Endodermal cell (in vitro differentiated cells): ENCODE measurements at regions not wholly inside any gene's neighbourhood (a gene's known extent, or its start where the extent isn't known, plus 50 kb on each side); places are given as distances from the start of the nearest gene placed in this dataset.

Experiments
- DNase-seq: peaks from one replicate; pipeline ENCODE4 v3.0.0-alpha.2; 2017
- H3K27ac ChIP-seq: 2 replicates; pipeline ENCODE4 v1.5.1; 2013; ENCODE audit warnings: mild to moderate bottlenecking, low read depth, low read length, moderate library complexity
- H3K27me3 ChIP-seq: 2 replicates; pipeline ENCODE4 v1.6.1; 2013; ENCODE audit warnings: mild to moderate bottlenecking, low read length, moderate library complexity; ENCODE audit not compliant: insufficient read depth, control insufficient read depth, poor library complexity, severe bottlenecking
- H3K36me3 ChIP-seq: 2 replicates; pipeline ENCODE4 v1.7.0; 2013; ENCODE audit warnings: mild to moderate bottlenecking, low read length, moderate library complexity; ENCODE audit not compliant: control insufficient read depth, insufficient read depth
- H3K4me1 ChIP-seq: one replicate; pipeline ENCODE4 v1.7.0; 2013; ENCODE audit warnings: low read length; ENCODE audit not compliant: control insufficient read depth, insufficient read depth
- H3K4me3 ChIP-seq: 2 replicates; pipeline ENCODE4 v1.5.1; 2013; ENCODE audit warnings: mild to moderate bottlenecking, low read length, moderate library complexity
- H3K9ac ChIP-seq: 2 replicates; pipeline ENCODE4 v1.6.1; 2013; ENCODE audit warnings: mild to moderate bottlenecking, low read length, moderate library complexity; ENCODE audit not compliant: poor library complexity, severe bottlenecking; ENCODE audit errors: extremely low read depth
- H3K9me3 ChIP-seq: 2 replicates; pipeline ENCODE4 v1.6.1; 2013; ENCODE audit warnings: mild to moderate bottlenecking, low read length, moderate library complexity; ENCODE audit not compliant: control insufficient read depth
- H3K27ac Mint-ChIP-seq: 2 replicates; pipeline ENCODE4 v1.8.0; 2020; ENCODE audit warnings: mixed read lengths
- H3K27me3 Mint-ChIP-seq: 2 replicates; pipeline ENCODE4 v1.8.0; 2021; ENCODE audit warnings: mild to moderate bottlenecking, mixed read lengths; ENCODE audit not compliant: insufficient read depth
- H3K36me3 Mint-ChIP-seq: 2 replicates; pipeline ENCODE4 v1.8.0; 2020; ENCODE audit warnings: low read depth, mixed read lengths
- H3K4me1 Mint-ChIP-seq: 2 replicates; pipeline ENCODE4 v1.8.0; 2020; ENCODE audit warnings: mixed read lengths
- H3K4me3 Mint-ChIP-seq: 2 replicates; pipeline ENCODE4 v1.8.0; 2020; ENCODE audit warnings: mild to moderate bottlenecking, moderate library complexity, mixed read lengths
- H3K9me3 Mint-ChIP-seq: 2 replicates; pipeline ENCODE4 v1.8.0; 2020; ENCODE audit warnings: mild to moderate bottlenecking, mixed read lengths
- WGBS, 2 experiments: methylation state at CpG; one replicate each; pipeline versions ENCODE4 v1.1.5 to v1.1.7; 2013; ENCODE audit warnings: missing lambda C conversion rate in 2 of 2, mixed read lengths in 1 of 2; ENCODE audit not compliant: insufficient coverage in 1 of 2, insufficient read length in 1 of 2; 5-methylcytosine and 5-hydroxymethylcytosine counted together
- TF ChIP-seq, protein P1 (sequence below): fragments of 200-600 bp; sonication (generic); conservative IDR thresholded peaks from 2 replicates; pipeline ENCODE4 v1.5.0; 2021; ENCODE audit warnings: antibody characterized with exemption, mild to moderate bottlenecking

DNA sequence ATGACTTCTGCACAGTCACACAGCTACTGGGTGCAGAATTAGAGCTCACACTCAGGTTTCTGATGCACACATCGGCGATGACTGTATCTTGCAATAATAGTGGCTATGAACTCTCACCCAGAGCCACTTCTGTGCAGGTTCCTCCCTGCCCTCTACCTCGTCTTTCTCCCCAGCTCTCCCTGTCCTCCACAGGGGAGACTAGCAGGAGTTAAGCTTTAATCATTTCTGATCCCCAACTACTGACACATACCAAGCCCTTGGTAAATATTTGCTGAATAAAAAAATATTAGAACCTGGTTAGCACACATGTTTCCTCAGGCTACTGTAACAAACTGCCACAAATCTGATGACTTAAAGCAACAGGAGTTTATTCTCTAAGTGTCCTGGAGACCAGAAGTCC lies 222.7 kb upstream of the FOXA2 start:
- Mint-ChIP-seq H3K27me3 (peaks cover 10% of the 10 kb centered on the region), H3K27ac (no peak overlapping the region), H3K36me3 (no peaks in the 10 kb centered on the region), H3K9me3 (no peaks in the 10 kb centered on the region), H3K4me3 (no peak overlapping the region), H3K4me1 (peaks cover 27% of the 10 kb centered on the region)
- Histone ChIP-seq H3K4me1 (peaks cover 3% of the 10 kb centered on the region), H3K9me3 (no peaks in the 10 kb centered on the region), H3K27ac (no peak overlapping the region), H3K9ac (no peak overlapping the region), H3K36me3 (no peaks in the 10 kb centered on the region), H3K27me3 (no peaks in the 10 kb centered on the region), H3K4me3 (no peak overlapping the region)
- TF ChIP-seq, protein P1, sequence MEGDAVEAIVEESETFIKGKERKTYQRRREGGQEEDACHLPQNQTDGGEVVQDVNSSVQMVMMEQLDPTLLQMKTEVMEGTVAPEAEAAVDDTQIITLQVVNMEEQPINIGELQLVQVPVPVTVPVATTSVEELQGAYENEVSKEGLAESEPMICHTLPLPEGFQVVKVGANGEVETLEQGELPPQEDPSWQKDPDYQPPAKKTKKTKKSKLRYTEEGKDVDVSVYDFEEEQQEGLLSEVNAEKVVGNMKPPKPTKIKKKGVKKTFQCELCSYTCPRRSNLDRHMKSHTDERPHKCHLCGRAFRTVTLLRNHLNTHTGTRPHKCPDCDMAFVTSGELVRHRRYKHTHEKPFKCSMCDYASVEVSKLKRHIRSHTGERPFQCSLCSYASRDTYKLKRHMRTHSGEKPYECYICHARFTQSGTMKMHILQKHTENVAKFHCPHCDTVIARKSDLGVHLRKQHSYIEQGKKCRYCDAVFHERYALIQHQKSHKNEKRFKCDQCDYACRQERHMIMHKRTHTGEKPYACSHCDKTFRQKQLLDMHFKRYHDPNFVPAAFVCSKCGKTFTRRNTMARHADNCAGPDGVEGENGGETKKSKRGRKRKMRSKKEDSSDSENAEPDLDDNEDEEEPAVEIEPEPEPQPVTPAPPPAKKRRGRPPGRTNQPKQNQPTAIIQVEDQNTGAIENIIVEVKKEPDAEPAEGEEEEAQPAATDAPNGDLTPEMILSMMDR: no peak
- DNase-seq: no peak
- WGBS, 2 experiments: 86 to 100% methylated on average over 3 of the region's 3 CpGs

DNA sequence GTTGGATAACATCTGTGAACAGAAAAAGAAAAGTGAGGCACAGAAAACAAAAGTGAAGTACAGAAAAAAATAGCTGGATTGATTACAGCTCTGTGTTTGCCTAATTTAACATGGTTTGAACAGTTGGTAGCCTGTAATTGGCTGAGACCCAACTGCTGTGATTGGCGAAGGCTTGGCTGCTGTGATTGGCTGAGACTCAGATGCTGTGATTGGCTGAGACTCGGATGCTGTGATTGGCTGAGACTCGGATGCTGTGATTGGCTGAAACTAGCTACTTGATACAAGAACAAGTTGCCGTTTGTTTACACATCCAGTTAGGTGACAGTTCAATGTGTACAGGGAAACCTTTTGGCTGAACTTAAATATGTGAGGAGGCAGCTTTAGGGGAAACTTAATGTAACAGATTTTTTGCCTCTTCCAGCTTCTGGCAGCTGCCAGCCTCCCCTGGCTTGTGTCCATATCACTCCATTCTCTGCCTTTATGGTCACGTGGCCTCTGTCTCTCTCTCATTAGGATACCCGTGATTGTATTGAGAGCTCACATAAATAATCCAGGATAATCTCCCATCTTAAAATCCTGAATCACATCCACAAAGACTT lies 223.4 kb upstream of the FOXA2 start:
- Histone ChIP-seq H3K4me1 (peaks cover 3% of the 10 kb centered on the region), H3K27me3 (no peaks in the 10 kb centered on the region), H3K9me3 (no peaks in the 10 kb centered on the region), H3K4me3 (no peak overlapping the region), H3K9ac (no peak overlapping the region), H3K27ac (no peak overlapping the region), H3K36me3 (no peaks in the 10 kb centered on the region)
- no peak overlapping the region for H3K27ac Mint-ChIP-seq
- TF ChIP-seq, protein P1: no peak
- peaks cover 10% of the 10 kb centered on the region for H3K27me3 Mint-ChIP-seq
- no peaks in the 10 kb centered on the region for H3K9me3 Mint-ChIP-seq
- 93 to 97% methylated on average over 4 to 6 of the region's 6 CpGs for WGBS, 2 experiments
- H3K4me3 Mint-ChIP-seq: no peak overlapping the region
- peak; percentile 24 for DNase-seq
- H3K4me1 Mint-ChIP-seq: peaks cover 27% of the 10 kb centered on the region
- H3K36me3 Mint-ChIP-seq: no peaks in the 10 kb centered on the region

DNA sequence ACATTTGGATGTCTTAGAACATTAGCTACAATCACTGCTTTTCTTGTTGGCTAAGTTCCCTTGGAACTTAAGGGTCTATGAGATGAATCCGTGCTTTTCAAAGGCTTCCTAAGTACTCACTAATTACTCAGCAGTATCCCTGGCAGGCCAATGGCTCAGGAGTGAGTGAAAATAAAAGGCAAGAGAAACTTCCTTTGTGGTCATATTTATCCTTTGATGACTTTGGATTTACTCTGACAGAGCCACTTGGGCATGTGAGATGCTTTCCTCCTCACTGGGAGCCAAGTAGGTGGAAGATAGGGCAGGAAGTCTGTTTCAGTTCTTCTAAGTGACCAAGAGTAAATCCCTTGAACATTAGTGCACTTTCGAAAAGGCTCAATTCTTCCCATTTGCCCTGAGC lies 224.3 kb upstream of the FOXA2 start:
- H3K27me3 ChIP-seq: no peaks in the 10 kb centered on the region
- H3K36me3 Mint-ChIP-seq: no peaks in the 10 kb centered on the region
- no peak overlapping the region for H3K4me3 Mint-ChIP-seq
- peak; percentile 17 for DNase-seq
- H3K4me1 ChIP-seq: peaks cover 3% of the 10 kb centered on the region
- WGBS, 2 experiments: 87 to 91% methylated on average over 2 of the region's 2 CpGs
- no peak overlapping the region for H3K9ac ChIP-seq
- TF ChIP-seq, protein P1: no peak
- H3K4me1 Mint-ChIP-seq: peaks cover 27% of the 10 kb centered on the region
- H3K27me3 Mint-ChIP-seq: peaks cover 10% of the 10 kb centered on the region
- no peak overlapping the region for H3K27ac Mint-ChIP-seq
- no peaks in the 10 kb centered on the region for H3K9me3 Mint-ChIP-seq
- H3K36me3 ChIP-seq: no peaks in the 10 kb centered on the region
- no peak overlapping the region for H3K27ac ChIP-seq
- H3K9me3 ChIP-seq: no peaks in the 10 kb centered on the region
- H3K4me3 ChIP-seq: no peak overlapping the region
